Adrenal gland (tissue), 9 donors: ENCODE measurements at regions not wholly inside any gene's neighbourhood (a gene's known extent, or its start where the extent isn't known, plus 50 kb on each side); places are given as distances from the start of the nearest gene placed in this dataset.

Experiments
- DNase-seq, 7 donors: peaks; one replicate each; pipeline ENCODE4 v3.0.0-alpha.2; 2019 to 2020
- H3K27ac ChIP-seq, 5 donors: fragments of 200-600 bp; sonication (generic) in 4 of 5; 1 replicate in 3 of 5; 2 replicates in 2 of 5; pipeline versions ENCODE4 v1.5.1 to v1.8.0; 2016 to 2020; ENCODE audit warnings: mild to moderate bottlenecking in 1 of 5
- H3K27me3 ChIP-seq: fragments of 200-600 bp; 2 replicates; pipeline ENCODE4 v1.8.0; 2021
- H3K36me3 ChIP-seq, 2 donors: fragments of 200-600 bp; replicated peaks in 1 of 2; 1 replicate in 1 of 2; 2 replicates in 1 of 2; pipeline versions ENCODE4 v1.5.1 to v1.8.0; 2018 to 2022
- H3K4me1 ChIP-seq, 2 donors: fragments of 200-600 bp; replicated peaks in 1 of 2; 1 replicate in 1 of 2; 2 replicates in 1 of 2; pipeline versions ENCODE4 v1.5.1 to v1.8.0; 2018 to 2021
- H3K4me3 ChIP-seq, 4 donors: fragments of 200-600 bp; sonication (generic) in 3 of 4; one replicate each; pipeline ENCODE4 v1.5.1; 2016 to 2018
- H3K9me3 ChIP-seq, 3 donors: fragments of 200-600 bp; sonication (generic) in 1 of 3; replicated peaks in 1 of 3; 1 replicate in 2 of 3; 2 replicates in 1 of 3; pipeline versions ENCODE4 v1.5.1 to v1.8.0; 2016 to 2021
- POLR2A ChIP-seq, 2 donors: fragments of 450-650 bp; IDR thresholded peaks; one replicate each; pipeline ENCODE4 v1.6.1; 2017; ENCODE audit warnings: antibody characterized with exemption in 2 of 2, mild to moderate bottlenecking in 2 of 2, moderate library complexity in 1 of 2
- WGBS, 4 donors: extraction: QIAGEN DNeasy Blood & Tissue Kit in 2 of 4; methylation state at CpG; one replicate each; pipeline versions ENCODE4 v1.1.5 to v1.1.7; 2013 to 2017; 5-methylcytosine and 5-hydroxymethylcytosine counted together
- intact Hi-C, 2 donors: fragments of 100-400 bp; cut with DNase I; formaldehyde crosslinking; loops; one replicate each; pipeline versions ENCODE4 v1.14.1 to v1.15.0; 2022 to 2023
- TF ChIP-seq, protein P1 (sequence below), 6 experiments: fragments of 450-650 bp in 4 of 6; fragments of 200-600 bp in 2 of 6; sonication (generic) in 1 of 6; IDR thresholded peaks; 1 replicate in 5 of 6; 2 replicates in 1 of 6; pipeline versions ENCODE4 v1.5.1 to v1.8.0; 2016 to 2021; ENCODE audit warnings: antibody characterized with exemption in 6 of 6, mild to moderate bottlenecking in 2 of 6, moderate library complexity in 1 of 6
- donor health status: healthy with polysubstance abuse.
- donor health status: Bipolar disorder and iron deficiency.
- donor health status: DM: yes; HTN: yes; CAD: no.
- donor health status: DM: no; HTN: no; CAD: no.
- donor health status: DM: no; HTN: no; CAD: no.

DNA sequence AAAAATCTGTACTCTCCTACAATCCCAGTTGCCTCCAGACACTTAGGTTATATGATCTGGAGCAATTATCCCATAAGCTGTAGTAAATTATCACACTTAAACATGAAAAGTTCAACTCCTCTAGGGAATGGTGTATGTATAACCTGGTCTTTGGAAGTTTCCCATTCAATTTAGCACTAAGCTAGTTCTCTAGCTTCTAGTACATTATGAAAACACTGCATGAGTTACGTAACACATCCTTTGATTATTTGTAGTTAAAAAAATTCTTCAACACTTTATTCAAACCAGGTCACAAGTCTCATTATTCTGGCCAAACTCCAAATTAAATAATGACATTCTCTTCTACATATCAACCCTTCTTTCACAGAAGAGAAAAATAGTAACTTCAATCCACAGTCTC, 827.0 kb upstream of the ADAMTS5 start:
- WGBS, 4 donors: 0% methylated on average over 1 of the region's 1 CpG
- H3K4me1 ChIP-seq: no peaks in the 10 kb centered on the region
- no peak overlapping the region for H3K27ac ChIP-seq

DNA sequence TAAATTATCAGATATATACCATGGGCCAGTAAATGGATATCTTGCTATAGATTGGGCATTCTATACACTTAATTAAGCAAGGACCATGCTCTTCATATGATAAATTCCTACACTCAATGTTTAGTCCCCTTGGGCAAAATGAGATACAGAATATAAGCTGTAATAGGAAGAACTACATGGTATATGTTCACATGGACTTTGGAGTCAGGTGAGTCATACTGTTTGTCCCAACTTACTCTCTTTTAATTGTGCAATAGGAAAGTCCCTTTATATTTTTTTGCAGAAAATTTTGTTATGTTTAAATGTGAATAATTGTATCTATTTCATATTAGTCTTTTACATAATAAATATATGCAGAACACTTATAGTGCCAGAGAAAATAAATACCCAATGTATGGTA, 820.2 kb upstream of the ADAMTS5 start:
- no peak for TF ChIP-seq POLR2A (IDR thresholded peaks at IDR 0.05)
- TF ChIP-seq, protein P1, sequence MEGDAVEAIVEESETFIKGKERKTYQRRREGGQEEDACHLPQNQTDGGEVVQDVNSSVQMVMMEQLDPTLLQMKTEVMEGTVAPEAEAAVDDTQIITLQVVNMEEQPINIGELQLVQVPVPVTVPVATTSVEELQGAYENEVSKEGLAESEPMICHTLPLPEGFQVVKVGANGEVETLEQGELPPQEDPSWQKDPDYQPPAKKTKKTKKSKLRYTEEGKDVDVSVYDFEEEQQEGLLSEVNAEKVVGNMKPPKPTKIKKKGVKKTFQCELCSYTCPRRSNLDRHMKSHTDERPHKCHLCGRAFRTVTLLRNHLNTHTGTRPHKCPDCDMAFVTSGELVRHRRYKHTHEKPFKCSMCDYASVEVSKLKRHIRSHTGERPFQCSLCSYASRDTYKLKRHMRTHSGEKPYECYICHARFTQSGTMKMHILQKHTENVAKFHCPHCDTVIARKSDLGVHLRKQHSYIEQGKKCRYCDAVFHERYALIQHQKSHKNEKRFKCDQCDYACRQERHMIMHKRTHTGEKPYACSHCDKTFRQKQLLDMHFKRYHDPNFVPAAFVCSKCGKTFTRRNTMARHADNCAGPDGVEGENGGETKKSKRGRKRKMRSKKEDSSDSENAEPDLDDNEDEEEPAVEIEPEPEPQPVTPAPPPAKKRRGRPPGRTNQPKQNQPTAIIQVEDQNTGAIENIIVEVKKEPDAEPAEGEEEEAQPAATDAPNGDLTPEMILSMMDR (IDR thresholded peaks at IDR 0.05): no peak
- Histone ChIP-seq H3K4me3 (no peak overlapping the region), H3K27ac (no peak overlapping the region), H3K36me3 (no peaks in the 10 kb centered on the region), H3K4me1 (no peaks in the 10 kb centered on the region), H3K27me3 (no peaks in the 10 kb centered on the region), H3K9me3 (no peaks in the 10 kb centered on the region)
- DNase-seq: no peak
- intact Hi-C loops: no loop called here

More for the DNA sequence above, 827.0 kb upstream of the ADAMTS5 start:
- Histone ChIP-seq H3K9me3 (no peaks in the 10 kb centered on the region), H3K27me3 (no peaks in the 10 kb centered on the region), H3K4me3 (no peak overlapping the region), H3K36me3 (no peaks in the 10 kb centered on the region)
- no peak for DNase-seq
- TF ChIP-seq, protein P1 (IDR thresholded peaks at IDR 0.05): no peak
- no peak for TF ChIP-seq POLR2A (IDR thresholded peaks at IDR 0.05)
- intact Hi-C loops: no loop called here

DNA sequence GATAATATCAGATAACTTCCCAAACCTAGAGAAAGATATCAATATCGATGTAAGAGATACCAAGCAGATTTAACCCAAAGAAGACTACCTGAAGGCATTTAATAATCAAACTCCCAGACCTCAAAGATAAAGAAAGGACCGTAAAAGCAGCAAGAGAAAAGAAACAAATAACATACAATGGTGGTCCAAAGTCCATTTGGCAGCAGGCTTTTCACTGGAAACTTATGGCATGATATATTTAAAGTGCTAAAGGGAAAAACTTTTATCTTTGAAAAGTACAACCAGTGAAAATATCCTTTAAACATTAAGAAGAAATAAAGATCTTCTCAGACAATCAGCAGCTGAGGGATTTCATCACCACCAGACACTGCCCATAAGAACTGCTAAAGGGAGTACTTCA, 812.7 kb upstream of the ADAMTS5 start:
- intact Hi-C loops: no loop called here
- Histone ChIP-seq H3K9me3 (no peaks in the 10 kb centered on the region), H3K27ac (no peak overlapping the region), H3K4me1 (no peaks in the 10 kb centered on the region), H3K36me3 (no peaks in the 10 kb centered on the region), H3K27me3 (no peaks in the 10 kb centered on the region), H3K4me3 (no peak overlapping the region)
- WGBS, 4 donors: 78 to 96% (median 80%) methylated on average over 2 of the region's 2 CpGs
- TF ChIP-seq, protein P1 (IDR thresholded peaks at IDR 0.05): no peak
- no peak for TF ChIP-seq POLR2A (IDR thresholded peaks at IDR 0.05)
- no peak for DNase-seq

DNA sequence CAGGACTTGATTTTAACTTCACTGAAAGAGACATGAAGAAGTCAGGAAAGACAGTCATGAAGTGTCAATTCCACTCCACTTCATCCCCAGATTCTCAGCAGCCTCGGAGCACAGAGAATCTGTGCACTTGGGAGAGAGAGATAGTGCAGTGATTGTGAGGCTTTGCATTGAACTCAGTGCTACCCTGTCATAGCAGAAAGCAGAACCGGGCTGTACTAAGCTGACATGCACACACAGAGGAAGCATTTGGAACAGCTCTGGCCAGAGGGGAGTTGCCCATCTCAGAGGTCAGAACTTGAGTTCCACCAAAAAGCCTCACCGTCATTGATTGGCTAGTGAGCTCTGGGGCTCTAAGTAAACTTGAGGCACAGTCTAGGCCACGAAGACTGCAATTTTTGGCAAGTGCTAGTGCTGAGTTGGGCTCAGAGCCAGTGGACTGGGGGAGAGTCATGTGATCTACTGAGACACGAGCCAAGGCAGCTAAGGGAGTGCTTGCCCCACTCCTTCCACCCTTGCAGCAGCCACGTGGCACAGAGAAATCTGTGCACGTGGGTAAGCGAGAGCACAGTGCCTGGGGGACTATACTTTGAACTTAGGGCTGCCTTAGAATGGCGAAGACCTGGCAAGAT, 810.2 kb upstream of the ADAMTS5 start:
- WGBS, 4 donors: 52 to 62% (median 59%) methylated on average over 7 to 9 of the region's 9 CpGs
- Histone ChIP-seq H3K9me3 (no peaks in the 10 kb centered on the region), H3K27ac (no peak overlapping the region), H3K4me3 (no peak overlapping the region), H3K27me3 (no peaks in the 10 kb centered on the region), H3K4me1 (no peaks in the 10 kb centered on the region), H3K36me3 (no peaks in the 10 kb centered on the region)
- TF ChIP-seq, protein P1 (IDR thresholded peaks at IDR 0.05): no peak
- TF ChIP-seq POLR2A (IDR thresholded peaks at IDR 0.05): no peak
- intact Hi-C loops: no loop called here
- peak in 2 of 7 donors; percentile 3 to 10 for DNase-seq
